Mesenchymal stem cell (in vitro differentiated cells and primary cell): ENCODE measurements at regions not wholly inside any gene's neighbourhood (a gene's known extent, or its start where the extent isn't known, plus 50 kb on each side); places are given as distances from the start of the nearest gene placed in this dataset.

ENCODE experiments used
- DNase-seq: peaks from one replicate; pipeline ENCODE4 v3.0.0-alpha.2; 2013
- H2AFZ ChIP-seq: one replicate; pipeline ENCODE4 v1.6.1; 2013; ENCODE audit warnings: low read depth, mild to moderate bottlenecking, control low read depth, inconsistent platforms, low read length, moderate library complexity
- H2AK5ac ChIP-seq: 2 replicates; pipeline ENCODE4 v1.6.1; 2013; ENCODE audit warnings: low read length, moderate library complexity, mild to moderate bottlenecking, inconsistent platforms; ENCODE audit not compliant: severe bottlenecking
- H2BK120ac ChIP-seq: one replicate; pipeline ENCODE4 v1.6.1; 2013; ENCODE audit warnings: low read depth, mild to moderate bottlenecking, inconsistent platforms, low read length, moderate library complexity
- H2BK12ac ChIP-seq, 2 experiments: one replicate each; pipeline ENCODE4 v1.6.1; 2013; ENCODE audit warnings: inconsistent platforms in 2 of 2, low read length in 2 of 2, mild to moderate bottlenecking in 2 of 2, moderate library complexity in 2 of 2, control low read depth in 1 of 2
- H2BK15ac ChIP-seq: one replicate; pipeline ENCODE4 v1.6.1; 2013; ENCODE audit warnings: mild to moderate bottlenecking, low read depth, inconsistent platforms; ENCODE audit not compliant: poor library complexity, severe bottlenecking
- H2BK5ac ChIP-seq: 2 replicates; pipeline ENCODE4 v1.6.1; 2013; ENCODE audit warnings: low read depth, mild to moderate bottlenecking, low read length, control low read depth, inconsistent platforms; ENCODE audit not compliant: poor library complexity, severe bottlenecking
- H3K14ac ChIP-seq, 2 experiments: one replicate each; pipeline ENCODE4 v1.6.1; 2013; ENCODE audit warnings: inconsistent platforms in 2 of 2, low read length in 2 of 2, control low read depth in 1 of 2, mild to moderate bottlenecking in 1 of 2, moderate library complexity in 1 of 2
- H3K18ac ChIP-seq, 2 experiments: one replicate each; pipeline ENCODE4 v1.6.1; 2013; ENCODE audit warnings: inconsistent platforms in 2 of 2, low read length in 2 of 2, control low read depth in 1 of 2, low read depth in 1 of 2, mild to moderate bottlenecking in 1 of 2
- H3K23ac ChIP-seq, 2 experiments: one replicate each; pipeline ENCODE4 v1.6.1; 2013; ENCODE audit warnings: inconsistent platforms in 2 of 2, low read length in 2 of 2, mild to moderate bottlenecking in 2 of 2, moderate library complexity in 2 of 2, control low read depth in 1 of 2
- H3K27ac ChIP-seq: 2 replicates; pipeline ENCODE4 v1.5.1; 2013; ENCODE audit warnings: mild to moderate bottlenecking, moderate library complexity, low read length, control low read depth, inconsistent platforms; ENCODE audit not compliant: poor library complexity, severe bottlenecking
- H3K27me3 ChIP-seq, 2 experiments: 2 replicates each; pipeline versions ENCODE4 v1.6.1 to v1.7.0; 2013; ENCODE audit warnings: low read length in 2 of 2, mild to moderate bottlenecking in 2 of 2, moderate library complexity in 2 of 2, control low read depth in 1 of 2, inconsistent platforms in 1 of 2; ENCODE audit not compliant: control insufficient read depth in 1 of 2, insufficient read depth in 1 of 2
- H3K36me3 ChIP-seq, 2 experiments: 2 replicates each; pipeline versions ENCODE4 v1.6.1 to v1.7.0; 2013; ENCODE audit warnings: low read length in 2 of 2, control low read depth in 1 of 2, inconsistent platforms in 1 of 2, low read depth in 1 of 2, mild to moderate bottlenecking in 1 of 2; ENCODE audit not compliant: insufficient read depth in 2 of 2, control insufficient read depth in 1 of 2
- H3K4ac ChIP-seq, 2 experiments: one replicate each; pipeline ENCODE4 v1.6.1; 2013; ENCODE audit warnings: inconsistent platforms in 2 of 2, low read length in 2 of 2, mild to moderate bottlenecking in 2 of 2, moderate library complexity in 2 of 2, control low read depth in 1 of 2, low read depth in 1 of 2
- H3K4me1 ChIP-seq: 2 replicates; pipeline ENCODE4 v1.6.1; 2013; ENCODE audit warnings: low read depth, low read length, control low read depth; ENCODE audit not compliant: control insufficient read depth, insufficient read depth
- H3K4me2 ChIP-seq: 2 replicates; pipeline ENCODE4 v1.6.1; 2013; ENCODE audit warnings: low read length, mild to moderate bottlenecking, inconsistent platforms; ENCODE audit not compliant: poor library complexity, severe bottlenecking
- H3K4me3 ChIP-seq, 2 experiments: 2 replicates each; pipeline versions ENCODE4 v1.5.1 to v1.7.0; 2013; ENCODE audit warnings: low read length in 2 of 2, mild to moderate bottlenecking in 2 of 2, control low read depth in 1 of 2, low read depth in 1 of 2; ENCODE audit not compliant: insufficient read depth in 1 of 2
- H3K79me1 ChIP-seq: replicated peaks from 2 replicates; pipeline ENCODE4 v1.6.1; 2013; ENCODE audit warnings: mild to moderate bottlenecking, control low read depth, low read length, inconsistent platforms; ENCODE audit not compliant: poor library complexity, severe bottlenecking
- H3K9ac ChIP-seq: 2 replicates; pipeline ENCODE4 v1.7.0; 2013; ENCODE audit warnings: mild to moderate bottlenecking, low read length, moderate library complexity
- H3K9me3 ChIP-seq: 2 replicates; pipeline ENCODE4 v1.7.0; 2013; ENCODE audit warnings: mild to moderate bottlenecking, low read length; ENCODE audit not compliant: control insufficient read depth
- H4K8ac ChIP-seq: one replicate; pipeline ENCODE4 v1.6.1; 2013; ENCODE audit warnings: inconsistent platforms, mild to moderate bottlenecking, low read length, moderate library complexity
- H4K91ac ChIP-seq: one replicate; pipeline ENCODE4 v1.6.1; 2013; ENCODE audit warnings: mild to moderate bottlenecking, low read length, inconsistent platforms
- WGBS: methylation state at CpG from one replicate; pipeline ENCODE4 v1.1.7; 2013; ENCODE audit warnings: mixed read lengths; 5-methylcytosine and 5-hydroxymethylcytosine counted together

GRCh38 chr3:168802766-168803165, 707.0 kb upstream of the GOLIM4 start:
- DNase-seq, result no peak
- Histone ChIP-seq H2BK5ac (no peak overlapping the region), H2BK15ac (no peak overlapping the region), H4K8ac (no peak overlapping the region), H3K9ac (no peak overlapping the region), H2AFZ (no peak overlapping the region), H3K4me3 (no peak overlapping the region), H3K4me2 (no peak overlapping the region), H3K27me3 (no peaks in the 10 kb centered on the region), H3K4ac (no peak overlapping the region), H2BK12ac (no peak overlapping the region), H2BK120ac (no peak overlapping the region), H3K27ac (no peak overlapping the region), H3K79me1 (no peaks in the 10 kb centered on the region), H3K4me1 (peaks cover 3% of the 10 kb centered on the region), H3K9me3 (no peaks in the 10 kb centered on the region), H2AK5ac (no peak overlapping the region), H4K91ac (no peak overlapping the region), H3K36me3 (no peaks in the 10 kb centered on the region), H3K23ac (no peak overlapping the region), H3K18ac (no peak overlapping the region), H3K14ac (no peak overlapping the region)
- 94% methylated on average over 3 of the region's 4 CpGs for WGBS

GRCh38 chr3:168801794-168802193, 706.1 kb upstream of the GOLIM4 start:
- H3K9ac ChIP-seq, result no peak overlapping the region
- H3K18ac ChIP-seq, result peak overlapping the region in 1 of 2 experiments; percentile 54
- no peak overlapping the region for H4K8ac ChIP-seq
- H3K79me1 ChIP-seq, result no peaks in the 10 kb centered on the region
- H3K4me3 ChIP-seq, result no peak overlapping the region
- no peak overlapping the region for H3K23ac ChIP-seq
- H3K9me3 ChIP-seq, result no peaks in the 10 kb centered on the region
- peak; percentile 58 for DNase-seq
- no peaks in the 10 kb centered on the region for H3K27me3 ChIP-seq
- no peak overlapping the region for H2AFZ ChIP-seq
- no peaks in the 10 kb centered on the region for H3K36me3 ChIP-seq
- no peak overlapping the region for H2BK15ac ChIP-seq
- WGBS, result no CpG with 5 or more reads among the region's 1 CpG
- H2BK120ac ChIP-seq, result no peak overlapping the region
- H2BK5ac ChIP-seq, result no peak overlapping the region
- no peak overlapping the region for H3K4ac ChIP-seq
- peaks cover 3% of the 10 kb centered on the region for H3K4me1 ChIP-seq
- H3K27ac ChIP-seq, result no peak overlapping the region
- no peak overlapping the region for H2BK12ac ChIP-seq
- no peak overlapping the region for H4K91ac ChIP-seq
- H2AK5ac ChIP-seq, result no peak overlapping the region
- no peak overlapping the region for H3K4me2 ChIP-seq
- no peak overlapping the region for H3K14ac ChIP-seq

GRCh38 chr3:168796339-168796738, 700.6 kb upstream of the GOLIM4 start:
- Histone ChIP-seq H2BK15ac (no peak overlapping the region), H3K27me3 (no peaks in the 10 kb centered on the region), H3K18ac (no peak overlapping the region), H3K27ac (no peak overlapping the region), H3K79me1 (no peaks in the 10 kb centered on the region), H3K4ac (no peak overlapping the region), H3K4me2 (no peak overlapping the region), H2AK5ac (no peak overlapping the region), H3K23ac (no peak overlapping the region), H2BK5ac (no peak overlapping the region), H3K9me3 (no peaks in the 10 kb centered on the region), H3K4me1 (peaks cover 1% of the 10 kb centered on the region), H3K36me3 (no peaks in the 10 kb centered on the region), H3K4me3 (no peak overlapping the region), H4K8ac (no peak overlapping the region), H4K91ac (no peak overlapping the region), H2BK120ac (no peak overlapping the region), H3K14ac (no peak overlapping the region), H2BK12ac (no peak overlapping the region), H2AFZ (no peak overlapping the region), H3K9ac (no peak overlapping the region)
- no peak for DNase-seq
- WGBS, result 91% methylated on average over 2 of the region's 3 CpGs

GRCh38 chr3:168794427-168794826, 698.7 kb upstream of the GOLIM4 start:
- no peak overlapping the region for H2AK5ac ChIP-seq
- no peaks in the 10 kb centered on the region for H3K4me1 ChIP-seq
- H3K36me3 ChIP-seq, result no peaks in the 10 kb centered on the region
- no peaks in the 10 kb centered on the region for H3K9me3 ChIP-seq
- H3K14ac ChIP-seq, result no peak overlapping the region
- H3K4me3 ChIP-seq, result no peak overlapping the region
- H4K91ac ChIP-seq, result no peak overlapping the region
- WGBS, result 93% methylated on average over 2 of the region's 2 CpGs
- H3K4ac ChIP-seq, result no peak overlapping the region
- no peak overlapping the region for H2BK15ac ChIP-seq
- no peak for DNase-seq
- H3K4me2 ChIP-seq, result no peak overlapping the region
- H2BK5ac ChIP-seq, result no peak overlapping the region
- no peak overlapping the region for H2AFZ ChIP-seq
- H3K27me3 ChIP-seq, result no peaks in the 10 kb centered on the region
- H3K9ac ChIP-seq, result no peak overlapping the region
- H3K79me1 ChIP-seq, result no peaks in the 10 kb centered on the region
- H3K18ac ChIP-seq, result no peak overlapping the region
- no peak overlapping the region for H4K8ac ChIP-seq
- H3K23ac ChIP-seq, result no peak overlapping the region
- no peak overlapping the region for H2BK120ac ChIP-seq
- no peak overlapping the region for H3K27ac ChIP-seq
- H2BK12ac ChIP-seq, result no peak overlapping the region
